Progenitor cell of endocrine pancreas (in vitro differentiated cells): ENCODE measurements at regions not wholly inside any gene's neighbourhood (a gene's known extent, or its start where the extent isn't known, plus 50 kb on each side); places are given as distances from the start of the nearest gene placed in this dataset.

Experiments used
- DNase-seq: peaks from one replicate; pipeline ENCODE4 v3.0.0; 2021; ENCODE audit warnings: low spot score; ENCODE audit not compliant: unreplicated experiment
- H3K27ac Mint-ChIP-seq: 2 replicates; pipeline ENCODE4 v1.8.0; 2021; ENCODE audit warnings: mild to moderate bottlenecking, moderate library complexity, mixed read lengths
- H3K27me3 Mint-ChIP-seq: 2 replicates; pipeline ENCODE4 v1.8.0; 2021; ENCODE audit warnings: mixed read lengths
- H3K36me3 Mint-ChIP-seq: 2 replicates; pipeline ENCODE4 v1.8.0; 2022; ENCODE audit warnings: mixed read lengths; ENCODE audit not compliant: insufficient read depth
- H3K4me1 Mint-ChIP-seq: 2 replicates; pipeline ENCODE4 v1.8.0; 2021; ENCODE audit warnings: low read depth, mixed read lengths
- H3K4me3 Mint-ChIP-seq: 2 replicates; pipeline ENCODE4 v1.8.0; 2021; ENCODE audit warnings: low read depth, mild to moderate bottlenecking, moderate library complexity, mixed read lengths
- H3K9me3 Mint-ChIP-seq: 2 replicates; pipeline ENCODE4 v1.8.0; 2021; ENCODE audit warnings: low read depth, mixed read lengths
- TF ChIP-seq, protein P1 (sequence below): fragments of 200-600 bp; sonication (generic); IDR thresholded peaks from one replicate; pipeline ENCODE4 v1.5.0; 2021; ENCODE audit warnings: antibody characterized with exemption, mild to moderate bottlenecking; ENCODE audit not compliant: unreplicated experiment

DNA sequence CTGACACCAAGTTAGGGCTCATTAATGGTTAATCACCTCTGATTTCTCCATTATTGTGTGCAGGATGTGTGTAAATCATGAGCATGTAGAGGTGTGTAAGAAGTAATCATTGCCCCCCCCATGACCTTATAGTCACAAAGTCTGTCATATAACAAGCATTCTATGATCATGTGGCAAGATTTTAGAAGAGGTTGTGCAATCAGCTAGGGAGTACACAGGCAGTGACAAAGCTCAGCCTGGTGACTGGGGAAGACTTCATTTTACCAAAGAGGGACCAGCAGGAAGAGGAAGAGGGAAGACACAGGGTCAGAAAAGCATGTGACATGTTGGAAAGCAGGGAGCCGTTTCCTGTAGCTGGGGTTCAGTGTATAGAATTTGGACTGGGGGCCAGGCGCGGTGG lies 176.5 kb upstream of the LARGE1 start:
- H3K27me3 Mint-ChIP-seq: peaks cover 2% of the 10 kb centered on the region
- H3K27ac Mint-ChIP-seq: no peak overlapping the region
- H3K4me3 Mint-ChIP-seq: no peak overlapping the region
- H3K9me3 Mint-ChIP-seq: peaks cover 8% of the 10 kb centered on the region
- TF ChIP-seq, protein P1, sequence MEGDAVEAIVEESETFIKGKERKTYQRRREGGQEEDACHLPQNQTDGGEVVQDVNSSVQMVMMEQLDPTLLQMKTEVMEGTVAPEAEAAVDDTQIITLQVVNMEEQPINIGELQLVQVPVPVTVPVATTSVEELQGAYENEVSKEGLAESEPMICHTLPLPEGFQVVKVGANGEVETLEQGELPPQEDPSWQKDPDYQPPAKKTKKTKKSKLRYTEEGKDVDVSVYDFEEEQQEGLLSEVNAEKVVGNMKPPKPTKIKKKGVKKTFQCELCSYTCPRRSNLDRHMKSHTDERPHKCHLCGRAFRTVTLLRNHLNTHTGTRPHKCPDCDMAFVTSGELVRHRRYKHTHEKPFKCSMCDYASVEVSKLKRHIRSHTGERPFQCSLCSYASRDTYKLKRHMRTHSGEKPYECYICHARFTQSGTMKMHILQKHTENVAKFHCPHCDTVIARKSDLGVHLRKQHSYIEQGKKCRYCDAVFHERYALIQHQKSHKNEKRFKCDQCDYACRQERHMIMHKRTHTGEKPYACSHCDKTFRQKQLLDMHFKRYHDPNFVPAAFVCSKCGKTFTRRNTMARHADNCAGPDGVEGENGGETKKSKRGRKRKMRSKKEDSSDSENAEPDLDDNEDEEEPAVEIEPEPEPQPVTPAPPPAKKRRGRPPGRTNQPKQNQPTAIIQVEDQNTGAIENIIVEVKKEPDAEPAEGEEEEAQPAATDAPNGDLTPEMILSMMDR: no peak
- no peak for DNase-seq
- no peaks in the 10 kb centered on the region for H3K36me3 Mint-ChIP-seq
- H3K4me1 Mint-ChIP-seq: peaks cover 3% of the 10 kb centered on the region

DNA sequence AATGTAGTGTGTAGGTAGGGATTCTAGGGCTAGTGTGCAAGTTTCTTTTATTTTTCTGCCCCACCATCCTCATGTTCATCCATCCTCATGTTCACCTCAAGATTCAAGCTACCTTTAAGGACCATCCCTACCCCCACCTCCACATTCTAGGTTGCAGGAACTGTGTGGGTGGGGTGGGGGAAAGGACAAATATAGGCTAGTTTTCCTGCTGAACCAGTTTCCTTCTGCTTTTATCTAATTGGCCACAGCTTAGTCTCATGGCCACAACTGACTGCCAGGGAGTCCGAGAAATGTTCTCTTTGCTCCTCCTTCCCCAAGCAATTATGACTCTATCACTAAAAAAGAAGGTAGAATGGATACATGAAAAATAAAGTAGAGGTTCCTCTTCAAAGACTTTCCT lies 179.0 kb upstream of the LARGE1 start:
- TF ChIP-seq, protein P1: no peak
- Mint-ChIP-seq H3K36me3 (no peaks in the 10 kb centered on the region), H3K4me1 (peaks cover 3% of the 10 kb centered on the region), H3K4me3 (no peak overlapping the region), H3K27me3 (peaks cover 5% of the 10 kb centered on the region), H3K9me3 (peaks cover 8% of the 10 kb centered on the region), H3K27ac (peak overlapping the region; percentile 4)
- no peak for DNase-seq

DNA sequence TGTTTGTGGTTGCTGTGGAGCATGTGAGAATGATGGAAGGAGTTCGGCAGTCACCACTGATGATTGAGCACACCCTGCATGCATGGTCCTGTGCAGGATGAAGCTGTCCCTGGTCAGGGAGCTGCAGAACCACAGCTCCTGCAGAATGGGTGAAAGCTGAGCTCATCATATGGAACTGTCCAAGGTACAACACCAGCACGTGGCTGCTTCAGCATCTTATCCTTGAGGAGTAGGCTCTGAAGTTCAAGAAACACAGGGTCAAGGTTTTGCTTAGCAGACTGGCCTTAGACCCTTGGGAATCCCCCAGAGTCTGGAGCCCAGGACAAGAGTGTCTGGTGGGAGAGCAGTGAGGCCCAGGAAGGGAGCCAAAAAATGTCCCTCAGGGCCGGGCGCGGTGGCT lies 182.4 kb upstream of the LARGE1 start:
- Mint-ChIP-seq H3K36me3 (no peaks in the 10 kb centered on the region), H3K4me1 (peaks cover 8% of the 10 kb centered on the region), H3K4me3 (no peak overlapping the region), H3K27ac (no peak overlapping the region), H3K27me3 (peaks cover 12% of the 10 kb centered on the region), H3K9me3 (peaks cover 8% of the 10 kb centered on the region)
- TF ChIP-seq, protein P1: no peak
- no peak for DNase-seq

DNA sequence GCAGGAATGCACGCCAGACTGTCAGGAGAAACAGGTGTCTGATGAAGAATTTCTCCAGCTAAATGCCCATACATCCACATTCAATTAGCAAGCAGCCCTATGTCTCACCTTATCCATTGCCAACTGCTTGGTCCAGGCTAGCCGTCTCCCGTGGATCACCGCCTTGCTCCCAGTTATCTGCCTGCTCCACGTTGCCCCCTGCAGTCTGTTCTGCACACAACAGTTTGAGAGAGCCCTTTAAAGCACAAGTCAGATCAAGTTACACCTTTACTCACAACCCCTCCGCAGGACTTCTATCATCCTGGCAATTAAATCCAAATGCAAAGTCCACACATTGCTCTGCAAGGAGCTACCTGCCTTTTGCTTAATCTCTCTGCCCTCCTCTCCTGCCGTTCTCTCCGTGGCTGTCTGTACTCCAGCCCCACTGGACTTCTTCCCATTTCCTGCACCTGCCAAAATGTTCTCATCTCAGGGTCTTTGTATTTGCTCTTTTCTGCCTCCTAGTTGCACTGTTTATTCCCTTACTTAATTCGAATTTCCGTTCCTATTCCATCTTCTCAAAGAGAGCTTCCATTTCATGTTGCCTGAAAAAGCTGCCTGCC lies 185.3 kb upstream of the LARGE1 start:
- Mint-ChIP-seq H3K4me3 (no peak overlapping the region), H3K9me3 (no peaks in the 10 kb centered on the region), H3K36me3 (no peaks in the 10 kb centered on the region), H3K4me1 (peaks cover 5% of the 10 kb centered on the region), H3K27ac (no peak overlapping the region), H3K27me3 (peaks cover 12% of the 10 kb centered on the region)
- DNase-seq: peak; percentile 59
- TF ChIP-seq, protein P1: peak; percentile 82

DNA sequence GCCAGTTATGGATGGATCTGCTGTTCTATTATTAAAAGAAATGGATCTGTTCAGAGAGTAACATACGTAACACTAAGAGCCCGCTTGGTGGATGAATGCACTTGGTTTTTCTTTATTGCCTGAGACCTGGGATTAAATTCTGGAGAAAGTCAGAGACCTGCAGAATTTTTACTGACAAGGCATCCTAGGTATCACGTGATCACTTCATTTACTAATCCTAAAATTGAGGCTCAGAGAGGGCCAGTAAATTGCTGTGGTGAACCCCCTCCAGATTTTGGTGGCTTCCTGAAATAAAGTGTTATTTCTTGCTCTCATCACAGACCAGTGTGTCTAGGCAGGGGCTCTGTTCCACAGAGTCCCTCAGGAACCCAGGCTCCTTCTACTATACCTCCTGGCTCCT lies 187.9 kb upstream of the LARGE1 start:
- peaks cover 5% of the 10 kb centered on the region for H3K4me1 Mint-ChIP-seq
- H3K4me3 Mint-ChIP-seq: no peak overlapping the region
- TF ChIP-seq, protein P1: no peak
- DNase-seq: no peak
- H3K9me3 Mint-ChIP-seq: no peaks in the 10 kb centered on the region
- no peak overlapping the region for H3K27ac Mint-ChIP-seq
- H3K36me3 Mint-ChIP-seq: no peaks in the 10 kb centered on the region
- H3K27me3 Mint-ChIP-seq: peaks cover 9% of the 10 kb centered on the region
